Esophagus muscularis mucosa (tissue), 4 donors: ENCODE measurements at regions not wholly inside any gene's neighbourhood (a gene's known extent, or its start where the extent isn't known, plus 50 kb on each side); places are given as distances from the start of the nearest gene placed in this dataset.

Source experiments
- DNase-seq: peaks from one replicate; pipeline ENCODE4 v3.0.0-alpha.2; 2017; ENCODE audit errors: extremely low spot score
- H3K27ac ChIP-seq, 4 donors: fragments of 200-600 bp; sonication (generic); replicated peaks in 1 of 4; 1 replicate in 3 of 4; 2 replicates in 1 of 4; pipeline ENCODE4 v1.5.1; 2016 to 2019; ENCODE audit warnings: mild to moderate bottlenecking in 1 of 4
- H3K27me3 ChIP-seq, 4 donors: fragments of 200-600 bp; sonication (generic); one replicate each; pipeline versions ENCODE4 v1.5.1 to v1.6.0; 2016 to 2019
- H3K36me3 ChIP-seq, 4 donors: fragments of 200-600 bp; sonication (generic); one replicate each; pipeline ENCODE4 v1.5.1; 2016 to 2019
- H3K4me1 ChIP-seq, 4 donors: fragments of 200-600 bp; sonication (generic); one replicate each; pipeline ENCODE4 v1.5.1; 2016 to 2019
- H3K4me3 ChIP-seq, 4 donors: fragments of 200-600 bp; sonication (generic); 1 replicate in 2 of 4; 2 replicates in 2 of 4; pipeline ENCODE4 v1.5.1; 2016 to 2019; ENCODE audit warnings: mild to moderate bottlenecking in 4 of 4, moderate library complexity in 1 of 4
- H3K9me3 ChIP-seq, 4 donors: fragments of 200-600 bp; sonication (generic); 1 replicate in 3 of 4; 2 replicates in 1 of 4; pipeline ENCODE4 v1.5.1; 2016 to 2019
- EP300 ChIP-seq: sonication (generic); formaldehyde crosslinking; IDR thresholded peaks from one replicate; pipeline ENCODE4 v1.6.1; 2017; ENCODE audit warnings: antibody characterized with exemption
- POLR2A ChIP-seq: fragments of 450-650 bp; IDR thresholded peaks from one replicate; pipeline ENCODE4 v1.6.1; 2017; ENCODE audit warnings: antibody characterized with exemption, moderate library complexity, mild to moderate bottlenecking, low read depth
- POLR2AphosphoS5 ChIP-seq, 2 donors: sonication (generic); formaldehyde crosslinking; IDR thresholded peaks; one replicate each; pipeline ENCODE4 v1.6.1; 2017; ENCODE audit warnings: antibody characterized with exemption in 2 of 2
- WGBS: methylation state at CpG from one replicate; pipeline ENCODE4 v1.1.5; 2018; 5-methylcytosine and 5-hydroxymethylcytosine counted together
- intact Hi-C: fragments of 100-400 bp; cut with DNase I; formaldehyde crosslinking; loops from one replicate; pipeline ENCODE4 v1.15.1; 2023
- TF ChIP-seq, protein P1 (sequence below), 3 experiments: fragments of 200-600 bp in 2 of 3; fragments of 450-650 bp in 1 of 3; sonication (generic) in 2 of 3; IDR thresholded peaks; one replicate each; pipeline ENCODE4 v1.5.1; 2017 to 2019; ENCODE audit warnings: antibody characterized with exemption in 3 of 3, mild to moderate bottlenecking in 2 of 3, moderate library complexity in 1 of 3

DNA sequence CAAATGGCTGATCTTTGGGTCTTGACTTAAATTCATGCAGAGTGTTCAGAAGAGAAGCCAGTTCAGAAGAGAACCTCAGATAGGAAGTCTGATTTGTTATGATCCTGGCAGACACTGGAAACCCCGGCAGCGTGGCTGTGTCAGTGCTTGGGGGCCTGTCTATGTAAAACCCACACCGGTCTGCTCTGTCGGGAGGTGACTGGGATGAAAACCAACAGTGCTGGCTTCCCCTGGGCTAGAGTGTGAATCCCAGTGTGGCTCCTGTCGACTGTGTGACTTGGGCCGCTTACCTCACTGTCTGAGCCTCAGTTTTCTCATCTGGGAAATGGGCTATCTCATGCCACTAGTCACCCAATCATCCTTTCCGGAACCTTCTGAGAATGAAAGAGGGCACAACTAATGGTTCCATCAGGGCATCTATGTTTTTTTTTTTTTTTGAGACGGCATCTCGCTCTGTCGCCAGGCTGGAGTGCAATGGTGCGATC lies 92.4 kb downstream of the FOXL1 start:
- intact Hi-C loops, result no loop called here
- H3K4me1 ChIP-seq, result peaks cover 9 to 15% (median 13%) of the 10 kb centered on the region in 4 donors
- TF ChIP-seq POLR2A (no peak), POLR2AphosphoS5 (IDR thresholded peaks at IDR 0.05) (no peak), EP300 (no peak)
- TF ChIP-seq, protein P1, sequence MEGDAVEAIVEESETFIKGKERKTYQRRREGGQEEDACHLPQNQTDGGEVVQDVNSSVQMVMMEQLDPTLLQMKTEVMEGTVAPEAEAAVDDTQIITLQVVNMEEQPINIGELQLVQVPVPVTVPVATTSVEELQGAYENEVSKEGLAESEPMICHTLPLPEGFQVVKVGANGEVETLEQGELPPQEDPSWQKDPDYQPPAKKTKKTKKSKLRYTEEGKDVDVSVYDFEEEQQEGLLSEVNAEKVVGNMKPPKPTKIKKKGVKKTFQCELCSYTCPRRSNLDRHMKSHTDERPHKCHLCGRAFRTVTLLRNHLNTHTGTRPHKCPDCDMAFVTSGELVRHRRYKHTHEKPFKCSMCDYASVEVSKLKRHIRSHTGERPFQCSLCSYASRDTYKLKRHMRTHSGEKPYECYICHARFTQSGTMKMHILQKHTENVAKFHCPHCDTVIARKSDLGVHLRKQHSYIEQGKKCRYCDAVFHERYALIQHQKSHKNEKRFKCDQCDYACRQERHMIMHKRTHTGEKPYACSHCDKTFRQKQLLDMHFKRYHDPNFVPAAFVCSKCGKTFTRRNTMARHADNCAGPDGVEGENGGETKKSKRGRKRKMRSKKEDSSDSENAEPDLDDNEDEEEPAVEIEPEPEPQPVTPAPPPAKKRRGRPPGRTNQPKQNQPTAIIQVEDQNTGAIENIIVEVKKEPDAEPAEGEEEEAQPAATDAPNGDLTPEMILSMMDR (IDR thresholded peaks at IDR 0.05), result no peak
- peaks cover 0 to 92% (median 2%) of the 10 kb centered on the region in 4 donors for H3K27me3 ChIP-seq
- H3K4me3 ChIP-seq, result no peak overlapping the region
- peaks cover 0 to 9% (median 7%) of the 10 kb centered on the region in 4 donors for H3K9me3 ChIP-seq
- WGBS, result 67% methylated on average over 11 of the region's 11 CpGs
- DNase-seq, result no peak
- peak overlapping the region in 2 of 4 donors; percentile 43 to 48 for H3K27ac ChIP-seq
- no peaks in the 10 kb centered on the region for H3K36me3 ChIP-seq

DNA sequence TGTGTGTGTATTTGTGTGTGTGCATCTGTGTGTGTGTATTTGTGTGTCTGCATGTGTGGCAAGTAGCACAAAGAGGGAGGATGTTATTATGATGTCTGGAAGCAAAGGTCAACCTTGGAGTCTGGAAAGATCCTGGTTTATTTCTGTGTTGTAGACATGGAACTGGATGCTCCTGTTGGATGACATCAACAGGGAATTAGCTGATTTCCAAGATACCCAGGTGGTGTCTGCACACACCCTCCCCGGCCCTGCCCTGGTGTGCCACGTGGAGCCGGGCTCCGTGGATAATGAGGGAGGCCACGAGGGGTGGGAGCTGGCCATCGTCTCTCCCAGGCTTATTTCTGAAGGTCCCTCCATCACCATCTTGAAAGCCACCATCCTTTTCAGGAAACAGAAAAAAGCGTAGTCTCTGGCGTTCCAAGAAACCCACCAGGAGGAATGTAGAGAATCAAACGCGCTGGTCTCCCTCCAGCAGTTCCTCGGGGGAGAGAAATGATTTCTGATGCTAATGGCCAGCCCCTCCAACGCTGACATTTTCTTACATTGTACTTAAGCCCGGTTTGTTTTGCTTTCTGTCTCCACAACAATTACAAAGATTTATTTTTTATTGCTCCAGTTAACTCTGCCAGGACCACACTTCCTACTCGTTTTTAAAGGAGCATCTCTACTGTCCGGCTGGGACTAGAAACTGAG lies 93.3 kb downstream of the FOXL1 start:
- no peak for TF ChIP-seq POLR2A
- TF ChIP-seq POLR2AphosphoS5 (IDR thresholded peaks at IDR 0.05), result no peak
- TF ChIP-seq, protein P1 (IDR thresholded peaks at IDR 0.05), result no peak
- no peak for TF ChIP-seq EP300
- DNase-seq, result no peak
- 21% methylated on average over 15 of the region's 15 CpGs for WGBS
- Histone ChIP-seq H3K9me3 (peaks cover 0 to 9% (median 7%) of the 10 kb centered on the region in 4 donors), H3K4me1 (peaks cover 9 to 15% (median 13%) of the 10 kb centered on the region in 4 donors), H3K27me3 (peaks cover 0 to 92% (median 2%) of the 10 kb centered on the region in 4 donors), H3K36me3 (no peaks in the 10 kb centered on the region), H3K4me3 (no peak overlapping the region), H3K27ac (peak overlapping the region in 1 of 4 donors; percentile 18)
- intact Hi-C loops, result no loop called here

DNA sequence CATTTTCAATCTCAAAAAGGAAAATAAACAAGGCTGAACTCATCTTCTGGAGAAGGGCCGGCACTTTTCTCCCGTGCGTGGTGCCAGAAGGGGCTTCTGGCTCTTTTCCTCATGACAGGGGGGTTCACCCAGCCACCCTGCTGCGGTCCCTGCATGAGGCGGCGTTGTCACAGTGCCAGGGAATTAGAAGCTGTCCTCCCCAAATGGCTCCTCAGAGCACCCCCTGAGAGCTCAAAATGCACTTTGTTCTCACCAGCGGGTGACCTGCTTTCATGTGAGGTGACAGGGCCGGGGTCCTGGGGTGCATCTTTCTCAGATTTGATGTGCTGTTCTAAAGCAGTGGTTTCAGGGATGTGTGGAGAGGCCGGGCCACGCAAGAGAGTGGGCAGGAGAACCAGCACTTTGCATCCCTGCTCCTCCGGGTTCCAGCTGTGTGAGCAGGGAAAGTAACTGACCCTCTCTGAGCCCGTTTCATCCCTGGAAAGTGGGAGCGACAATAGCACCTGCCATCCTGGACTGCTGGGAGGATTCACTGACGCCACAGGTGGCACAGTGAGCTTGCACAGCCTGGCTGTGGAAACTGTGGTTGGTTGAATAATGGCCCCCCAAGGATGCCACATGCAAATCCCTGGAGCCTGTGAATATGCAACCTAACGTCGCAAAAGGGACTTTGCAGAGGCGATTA lies 94.0 kb downstream of the FOXL1 start:
- intact Hi-C loops, result no loop called here
- Histone ChIP-seq H3K36me3 (no peaks in the 10 kb centered on the region), H3K27ac (peak overlapping the region in 1 of 4 donors; percentile 18), H3K9me3 (peaks cover 0 to 9% (median 7%) of the 10 kb centered on the region in 4 donors), H3K4me1 (peaks cover 9 to 15% (median 13%) of the 10 kb centered on the region in 4 donors), H3K27me3 (peaks cover 0 to 89% (median 2%) of the 10 kb centered on the region in 4 donors), H3K4me3 (no peak overlapping the region)
- TF ChIP-seq EP300, result no peak
- no peak for TF ChIP-seq POLR2A
- TF ChIP-seq, protein P1 (IDR thresholded peaks at IDR 0.05), result no peak
- TF ChIP-seq POLR2AphosphoS5 (IDR thresholded peaks at IDR 0.05), result no peak
- DNase-seq, result no peak
- WGBS, result 52% methylated on average over 16 of the region's 17 CpGs

DNA sequence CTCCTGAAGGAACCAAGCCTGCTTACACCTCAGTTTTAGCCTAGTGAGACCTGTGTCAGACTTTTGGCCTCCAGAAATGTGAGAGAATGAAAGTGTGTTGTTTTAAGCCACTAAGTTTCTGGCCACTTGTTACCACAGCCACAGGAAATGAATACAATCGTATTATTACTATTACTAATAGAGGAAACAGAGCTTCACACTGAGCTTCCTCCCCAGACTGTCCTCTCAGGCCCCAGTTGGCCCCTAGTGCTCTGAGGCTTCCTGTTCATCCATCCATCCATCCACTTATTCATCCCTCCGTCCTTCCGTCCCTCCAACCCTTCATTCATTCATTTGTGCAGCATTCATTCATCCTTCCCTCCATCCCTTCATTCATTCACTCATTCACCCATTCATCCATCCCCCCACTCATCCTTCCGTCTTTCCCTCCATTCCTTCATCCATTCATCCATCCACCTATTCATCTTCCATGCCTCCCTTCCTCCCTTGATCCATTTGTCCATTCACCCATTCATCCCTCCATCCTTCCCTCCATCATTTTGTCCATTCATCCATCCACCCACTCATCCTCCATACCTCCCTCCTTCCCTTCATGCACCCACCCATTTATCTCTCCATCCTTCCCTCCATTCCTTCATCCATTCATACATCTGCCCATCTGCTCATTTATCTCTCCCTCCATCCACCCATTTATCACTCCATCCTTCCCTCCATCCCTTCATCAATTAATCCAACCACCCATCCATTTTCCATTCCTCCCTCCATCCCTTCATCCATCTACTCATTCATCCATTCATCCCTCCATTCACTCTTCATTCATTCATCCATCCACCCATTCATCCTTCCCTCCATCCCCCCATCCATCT lies 95.0 kb downstream of the FOXL1 start:
- Histone ChIP-seq H3K4me1 (peaks cover 9 to 15% (median 13%) of the 10 kb centered on the region in 4 donors), H3K9me3 (peaks cover 0 to 9% (median 7%) of the 10 kb centered on the region in 4 donors), H3K27me3 (peaks cover 0 to 90% (median 2%) of the 10 kb centered on the region in 4 donors), H3K36me3 (no peaks in the 10 kb centered on the region), H3K4me3 (no peak overlapping the region), H3K27ac (no peak overlapping the region)
- TF ChIP-seq POLR2A (no peak), POLR2AphosphoS5 (IDR thresholded peaks at IDR 0.05) (no peak), EP300 (no peak)
- TF ChIP-seq, protein P1 (IDR thresholded peaks at IDR 0.05), result no peak
- WGBS, result 87% methylated on average over 4 of the region's 4 CpGs
- no peak for DNase-seq
- intact Hi-C loops, result no loop called here
